Peyer's patch (tissue), 4 donors: ENCODE measurements at regions not wholly inside any gene's neighbourhood (a gene's known extent, or its start where the extent isn't known, plus 50 kb on each side); places are given as distances from the start of the nearest gene placed in this dataset.

ENCODE experiments used
- DNase-seq, 3 donors: peaks; one replicate each; pipeline ENCODE4 v3.0.0-alpha.2; 2017 to 2019
- H3K27ac ChIP-seq, 4 donors: fragments of 200-600 bp; sonication (generic); one replicate each; pipeline ENCODE4 v1.5.1; 2016 to 2019
- H3K27me3 ChIP-seq, 2 donors: fragments of 200-600 bp; sonication (generic); one replicate each; pipeline ENCODE4 v1.5.1; 2019
- H3K36me3 ChIP-seq, 3 donors: fragments of 200-600 bp; sonication (generic); one replicate each; pipeline ENCODE4 v1.5.1; 2016 to 2019
- H3K4me1 ChIP-seq, 4 donors: fragments of 200-600 bp; sonication (generic); one replicate each; pipeline ENCODE4 v1.5.1; 2016 to 2019
- H3K4me3 ChIP-seq, 4 donors: fragments of 200-600 bp; sonication (generic); 1 replicate in 3 of 4; 2 replicates in 1 of 4; pipeline ENCODE4 v1.5.1; 2016 to 2019; ENCODE audit warnings: mild to moderate bottlenecking in 1 of 4
- H3K9me3 ChIP-seq, 4 donors: fragments of 200-600 bp; sonication (generic); one replicate each; pipeline ENCODE4 v1.5.1; 2016 to 2019; ENCODE audit warnings: mild to moderate bottlenecking in 1 of 4
- POLR2A ChIP-seq, 2 donors: fragments of 450-650 bp; IDR thresholded peaks; one replicate each; pipeline ENCODE4 v1.5.1; 2017; ENCODE audit warnings: antibody characterized with exemption in 2 of 2, mild to moderate bottlenecking in 2 of 2, moderate library complexity in 2 of 2
- TF ChIP-seq, protein P1 (sequence below), 6 experiments: fragments of 450-650 bp in 4 of 6; fragments of 200-600 bp in 2 of 6; sonication (generic) in 1 of 6; IDR thresholded peaks; one replicate each; pipeline ENCODE4 v1.5.1; 2017 to 2019; ENCODE audit warnings: antibody characterized with exemption in 6 of 6, mild to moderate bottlenecking in 3 of 6, moderate library complexity in 1 of 6

DNA sequence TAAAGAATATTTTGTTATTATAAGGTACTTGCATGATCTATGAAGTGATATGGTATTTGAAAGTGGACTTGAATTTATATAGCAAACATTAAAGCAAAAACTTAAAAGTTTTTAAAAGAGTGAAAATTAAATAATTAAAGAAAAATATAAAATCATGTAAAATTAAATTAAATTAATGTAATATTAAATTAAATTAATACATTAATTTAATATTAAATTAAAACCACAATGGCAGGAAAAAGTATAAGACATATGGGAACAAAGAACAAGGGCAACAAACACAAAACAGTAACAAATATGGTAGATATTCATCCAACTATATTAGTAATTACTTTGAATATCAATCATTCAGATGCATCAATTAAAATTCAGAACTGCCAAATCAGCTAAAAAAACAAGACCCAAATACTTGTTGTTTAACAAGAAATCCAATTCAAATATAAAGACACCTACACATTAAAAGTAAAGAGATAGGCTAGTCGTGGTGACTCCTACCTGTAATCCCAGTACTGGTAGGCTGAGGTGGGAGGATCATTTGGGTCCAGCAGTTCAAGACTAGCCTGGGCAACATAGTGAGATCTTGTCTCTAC is 992.2 kb upstream of the MIR17HG start:
- Histone ChIP-seq H3K27me3 (no peaks in the 10 kb centered on the region), H3K27ac (no peak overlapping the region), H3K4me1 (no peaks in the 10 kb centered on the region), H3K9me3 (no peaks in the 10 kb centered on the region), H3K36me3 (no peaks in the 10 kb centered on the region), H3K4me3 (no peak overlapping the region)
- TF ChIP-seq POLR2A (IDR thresholded peaks at IDR 0.05), result no peak
- TF ChIP-seq, protein P1, sequence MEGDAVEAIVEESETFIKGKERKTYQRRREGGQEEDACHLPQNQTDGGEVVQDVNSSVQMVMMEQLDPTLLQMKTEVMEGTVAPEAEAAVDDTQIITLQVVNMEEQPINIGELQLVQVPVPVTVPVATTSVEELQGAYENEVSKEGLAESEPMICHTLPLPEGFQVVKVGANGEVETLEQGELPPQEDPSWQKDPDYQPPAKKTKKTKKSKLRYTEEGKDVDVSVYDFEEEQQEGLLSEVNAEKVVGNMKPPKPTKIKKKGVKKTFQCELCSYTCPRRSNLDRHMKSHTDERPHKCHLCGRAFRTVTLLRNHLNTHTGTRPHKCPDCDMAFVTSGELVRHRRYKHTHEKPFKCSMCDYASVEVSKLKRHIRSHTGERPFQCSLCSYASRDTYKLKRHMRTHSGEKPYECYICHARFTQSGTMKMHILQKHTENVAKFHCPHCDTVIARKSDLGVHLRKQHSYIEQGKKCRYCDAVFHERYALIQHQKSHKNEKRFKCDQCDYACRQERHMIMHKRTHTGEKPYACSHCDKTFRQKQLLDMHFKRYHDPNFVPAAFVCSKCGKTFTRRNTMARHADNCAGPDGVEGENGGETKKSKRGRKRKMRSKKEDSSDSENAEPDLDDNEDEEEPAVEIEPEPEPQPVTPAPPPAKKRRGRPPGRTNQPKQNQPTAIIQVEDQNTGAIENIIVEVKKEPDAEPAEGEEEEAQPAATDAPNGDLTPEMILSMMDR (IDR thresholded peaks at IDR 0.05), result no peak
- DNase-seq, result no peak

GRCh38 chr13:90360785-90361184 is 986.7 kb upstream of the MIR17HG start:
- no peaks in the 10 kb centered on the region for H3K9me3 ChIP-seq
- H3K27me3 ChIP-seq, result no peaks in the 10 kb centered on the region
- no peak overlapping the region for H3K4me3 ChIP-seq
- H3K36me3 ChIP-seq, result no peaks in the 10 kb centered on the region
- H3K27ac ChIP-seq, result no peak overlapping the region
- TF ChIP-seq, protein P1 (IDR thresholded peaks at IDR 0.05), result no peak
- no peak for TF ChIP-seq POLR2A (IDR thresholded peaks at IDR 0.05)
- DNase-seq, result no peak
- H3K4me1 ChIP-seq, result no peaks in the 10 kb centered on the region

DNA sequence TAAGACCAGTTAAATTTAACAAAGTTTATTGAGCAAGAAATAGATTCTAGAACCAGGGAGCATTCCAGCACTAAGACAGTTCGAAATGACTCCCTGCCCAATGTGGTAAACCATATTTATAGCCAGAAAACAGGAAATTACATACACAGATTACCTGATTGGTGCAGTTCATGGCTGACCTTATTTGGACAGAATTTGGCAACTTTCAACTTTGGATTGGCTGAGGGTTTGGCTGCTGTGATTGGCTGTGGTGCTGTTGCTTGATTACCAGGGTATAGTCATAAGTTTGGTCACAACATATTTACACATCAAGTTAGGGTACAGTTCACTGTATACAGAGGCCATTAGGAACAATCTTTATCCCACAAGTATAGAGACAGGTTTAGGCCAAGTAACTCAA is 984.8 kb upstream of the MIR17HG start:
- Histone ChIP-seq H3K27ac (no peak overlapping the region), H3K4me3 (no peak overlapping the region), H3K9me3 (no peaks in the 10 kb centered on the region), H3K36me3 (no peaks in the 10 kb centered on the region), H3K4me1 (no peaks in the 10 kb centered on the region), H3K27me3 (no peaks in the 10 kb centered on the region)
- no peak for DNase-seq
- TF ChIP-seq, protein P1 (IDR thresholded peaks at IDR 0.05), result no peak
- TF ChIP-seq POLR2A (IDR thresholded peaks at IDR 0.05), result no peak

DNA sequence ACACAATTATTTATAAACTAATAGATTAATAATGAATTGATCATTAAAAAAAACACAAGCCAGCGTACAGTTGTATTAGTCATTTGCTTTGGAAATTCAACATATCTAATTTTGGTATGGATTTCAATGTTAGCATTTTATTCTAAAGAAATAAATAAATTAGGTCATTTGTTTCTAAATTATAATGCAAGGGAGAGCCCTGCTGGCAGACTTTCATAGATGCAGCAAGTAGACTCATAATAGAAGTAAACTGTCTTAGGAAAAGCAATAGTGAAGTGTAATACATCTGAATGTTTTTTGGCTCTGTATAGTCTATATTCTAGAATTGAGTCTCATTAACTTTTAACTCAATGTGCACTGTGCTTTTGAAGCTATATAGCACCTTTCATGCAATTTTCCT is 982.4 kb upstream of the MIR17HG start:
- no peak for DNase-seq
- TF ChIP-seq, protein P1 (IDR thresholded peaks at IDR 0.05), result no peak
- no peak for TF ChIP-seq POLR2A (IDR thresholded peaks at IDR 0.05)
- Histone ChIP-seq H3K36me3 (no peaks in the 10 kb centered on the region), H3K27me3 (no peaks in the 10 kb centered on the region), H3K4me3 (no peak overlapping the region), H3K27ac (no peak overlapping the region), H3K9me3 (no peaks in the 10 kb centered on the region), H3K4me1 (no peaks in the 10 kb centered on the region)

GRCh38 chr13:90374168-90374567 is 973.3 kb upstream of the MIR17HG start:
- no peak overlapping the region for H3K4me3 ChIP-seq
- no peaks in the 10 kb centered on the region for H3K27me3 ChIP-seq
- no peak overlapping the region for H3K27ac ChIP-seq
- no peak for DNase-seq
- H3K9me3 ChIP-seq, result no peaks in the 10 kb centered on the region
- TF ChIP-seq, protein P1 (IDR thresholded peaks at IDR 0.05), result no peak
- no peak for TF ChIP-seq POLR2A (IDR thresholded peaks at IDR 0.05)
- no peaks in the 10 kb centered on the region for H3K36me3 ChIP-seq
- H3K4me1 ChIP-seq, result no peaks in the 10 kb centered on the region

DNA sequence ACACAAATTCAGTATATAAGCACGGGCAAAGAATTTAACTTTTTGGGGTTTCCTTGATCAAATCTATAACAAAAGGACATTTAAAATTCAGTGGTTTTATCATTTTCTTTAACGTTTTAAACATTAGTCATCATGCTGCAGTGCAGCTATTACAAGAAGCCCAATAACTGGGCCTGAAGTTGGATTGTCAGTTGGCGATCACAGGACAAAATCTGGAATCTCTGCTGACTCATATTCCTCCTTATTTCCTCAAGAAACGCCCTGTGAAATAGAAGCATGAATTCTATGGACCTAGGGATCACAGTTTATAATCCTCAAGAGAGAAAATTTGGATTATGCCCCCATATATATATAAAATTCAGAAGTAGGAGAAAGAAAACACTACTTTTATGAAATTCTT is 971.6 kb upstream of the MIR17HG start:
- no peaks in the 10 kb centered on the region for H3K36me3 ChIP-seq
- no peaks in the 10 kb centered on the region for H3K4me1 ChIP-seq
- no peak for DNase-seq
- no peaks in the 10 kb centered on the region for H3K27me3 ChIP-seq
- H3K27ac ChIP-seq, result no peak overlapping the region
- H3K9me3 ChIP-seq, result no peaks in the 10 kb centered on the region
- H3K4me3 ChIP-seq, result no peak overlapping the region
- TF ChIP-seq POLR2A (IDR thresholded peaks at IDR 0.05), result no peak
- TF ChIP-seq, protein P1 (IDR thresholded peaks at IDR 0.05), result no peak
